Pons (tissue), 1 donor: ENCODE measurements at regions not wholly inside any gene's neighbourhood (a gene's known extent, or its start where the extent isn't known, plus 50 kb on each side); places are given as distances from the start of the nearest gene placed in this dataset.
"Not testable (repeated sequence)": the region's sequence is repeated elsewhere in the genome, so short reads cannot be mapped to it uniquely, and the experiment has no call there.

ENCODE experiments used
- DNase-seq: peaks from one replicate; pipeline ENCODE4 v3.0.0-alpha.2; 2016; ENCODE audit warnings: low spot score

DNA sequence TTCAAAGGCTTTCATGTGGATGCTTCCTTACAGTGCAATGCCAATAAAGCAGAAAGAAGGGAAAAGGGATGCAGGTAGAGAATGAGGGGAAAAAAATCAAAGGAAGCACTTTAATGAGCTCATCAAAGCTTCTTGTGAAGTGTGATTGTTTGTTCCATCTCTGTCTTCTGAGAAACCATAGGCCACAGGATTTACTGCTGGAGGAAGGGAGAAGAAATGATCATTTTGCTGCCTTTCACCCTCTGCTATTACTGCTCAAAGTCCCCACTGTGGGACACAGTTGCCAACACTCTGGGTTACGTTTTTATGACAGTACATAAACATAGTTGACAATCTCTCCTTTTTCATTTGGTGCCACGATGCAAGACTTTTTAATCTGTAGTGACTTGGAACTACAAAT is 558.0 kb upstream of the TECRL start:
- DNase-seq = no peak

DNA sequence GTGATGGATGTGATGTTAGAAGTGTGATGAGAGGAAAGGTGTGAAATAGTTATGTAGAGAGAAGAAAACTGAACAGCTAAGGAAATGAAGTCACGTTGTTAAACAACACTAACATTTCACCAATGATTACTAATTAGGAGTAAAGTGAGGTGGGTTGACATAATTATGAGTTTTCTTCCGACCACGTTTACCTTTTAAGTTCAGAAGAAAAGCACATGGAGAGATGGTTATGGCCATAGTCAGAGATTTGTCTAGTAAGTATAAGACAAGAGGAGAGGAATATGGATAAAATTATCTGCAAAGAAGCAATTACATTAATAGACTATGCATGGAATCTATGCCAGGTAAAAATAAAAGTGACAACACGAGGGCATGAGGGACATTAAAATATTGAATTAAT is 551.3 kb upstream of the TECRL start:
- DNase-seq = no peak

DNA sequence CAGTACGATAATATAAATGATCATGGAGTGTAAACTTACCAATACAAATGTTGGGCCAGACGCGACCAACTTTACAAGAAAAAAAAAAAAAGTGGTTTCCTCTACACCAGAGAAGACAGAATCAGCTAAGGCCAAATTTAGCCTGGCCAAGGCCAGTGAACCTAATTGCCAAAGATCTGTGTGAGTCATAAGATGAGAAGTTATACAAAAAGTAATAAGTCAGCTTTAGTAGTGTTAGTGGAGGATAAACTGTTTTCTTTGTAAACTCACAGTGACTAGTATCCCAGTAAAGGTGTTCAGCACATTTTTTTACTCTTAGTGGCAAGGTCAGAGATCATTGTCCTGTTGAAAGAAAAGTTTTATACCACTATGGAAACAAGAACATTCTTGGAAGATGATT is 531.4 kb upstream of the TECRL start:
- DNase-seq = no peak

DNA sequence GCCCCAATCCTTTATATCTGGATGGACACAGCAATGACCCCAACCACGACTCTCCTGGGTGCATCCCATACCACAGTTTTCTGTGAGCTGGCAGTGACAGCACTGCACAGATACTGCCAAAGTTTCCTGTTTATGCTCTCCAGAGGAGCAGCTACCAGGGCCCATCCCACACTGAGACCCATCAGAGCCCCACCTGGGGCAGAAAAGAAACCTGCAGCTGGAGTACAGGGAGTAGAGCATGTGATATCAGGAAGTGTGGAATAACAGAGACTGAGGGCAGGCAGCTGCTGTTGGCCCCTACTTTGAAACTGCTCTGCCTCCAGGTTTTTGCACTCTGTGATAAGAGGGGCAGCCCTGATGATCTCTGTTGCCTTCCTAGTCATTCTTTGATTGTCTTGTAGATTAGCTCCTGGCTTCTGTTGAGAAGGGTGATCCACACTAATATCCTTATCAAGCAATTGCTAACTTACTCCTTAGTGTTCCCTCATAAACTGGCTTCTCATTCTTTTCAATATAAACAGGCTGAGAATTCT is 526.3 kb upstream of the TECRL start:
- DNase-seq = no peak

DNA sequence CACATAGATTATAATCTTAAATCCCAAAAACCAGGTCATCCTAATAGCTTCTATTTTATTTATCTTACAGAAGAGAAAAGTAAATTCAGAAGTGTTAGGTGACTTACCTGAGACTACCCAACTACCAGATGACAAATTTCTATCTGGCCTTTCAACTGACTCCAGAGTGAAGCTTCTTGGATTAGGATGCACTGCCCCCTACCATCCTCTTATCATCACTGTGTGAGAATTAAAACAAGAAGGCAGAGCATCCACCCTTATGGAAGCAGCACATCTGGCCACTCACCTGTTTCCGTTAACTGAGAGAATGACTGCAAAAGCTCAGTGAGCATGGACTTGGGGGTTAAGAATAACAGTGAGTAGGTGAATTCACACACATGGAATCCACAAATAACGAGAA is 502.6 kb upstream of the TECRL start:
- no peak for DNase-seq

DNA sequence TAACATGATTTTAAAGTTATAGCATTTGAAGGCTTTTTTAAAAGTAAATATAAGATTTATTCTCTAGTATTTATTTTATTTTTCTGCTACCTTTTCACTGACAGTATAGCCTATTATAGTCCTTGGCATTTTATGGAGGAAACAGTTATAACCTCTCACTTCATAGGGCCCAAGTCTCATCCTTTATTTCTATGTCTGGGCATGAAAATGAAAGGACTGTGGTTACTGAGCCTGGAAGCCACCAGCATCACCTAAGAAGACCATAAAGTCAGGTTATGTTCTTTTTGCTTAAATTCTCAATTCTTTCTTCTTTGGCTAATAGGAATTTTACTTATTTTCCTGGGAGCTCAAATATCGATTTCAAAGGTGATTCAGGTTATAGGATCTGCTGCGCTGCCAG is 494.7 kb upstream of the TECRL start:
- no peak for DNase-seq

DNA sequence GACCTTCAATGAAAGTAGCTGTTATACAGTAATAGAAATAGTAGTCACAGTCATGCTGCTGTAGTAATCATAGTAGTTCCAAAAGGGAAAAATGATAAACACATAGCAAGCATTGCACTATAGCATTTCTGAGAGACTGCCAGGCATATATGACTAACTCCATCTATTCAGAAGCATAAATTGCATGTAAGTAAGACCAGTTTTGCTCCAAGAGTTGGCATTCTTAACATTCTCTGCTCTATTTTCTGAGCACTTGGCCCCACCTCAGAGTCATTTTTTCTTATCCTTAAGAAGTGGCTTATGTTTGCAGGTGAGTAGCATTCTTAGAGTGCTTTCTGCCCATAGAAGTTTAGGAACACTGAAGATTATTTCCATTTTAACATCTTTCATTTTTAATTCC is 490.3 kb upstream of the TECRL start:
- no peak for DNase-seq

DNA sequence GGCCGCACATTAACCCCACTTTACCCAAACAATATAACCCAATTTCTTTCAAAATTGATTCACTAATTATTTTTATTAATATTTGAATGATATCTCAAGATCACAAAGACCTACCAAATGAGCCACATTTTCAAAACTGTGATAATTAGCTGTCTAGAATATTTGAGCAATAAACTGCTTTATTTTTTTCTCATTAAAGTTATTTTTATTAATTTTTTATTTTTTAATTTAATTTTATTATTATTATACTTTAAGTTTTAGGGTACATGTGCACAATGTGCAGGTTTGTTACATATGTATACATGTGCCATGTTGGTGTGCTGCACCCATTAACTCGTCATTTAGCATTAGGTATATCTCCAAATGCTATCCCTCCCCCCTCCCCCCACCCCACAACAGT is 489.8 kb upstream of the TECRL start:
- DNase-seq = not testable (repeated sequence)

DNA sequence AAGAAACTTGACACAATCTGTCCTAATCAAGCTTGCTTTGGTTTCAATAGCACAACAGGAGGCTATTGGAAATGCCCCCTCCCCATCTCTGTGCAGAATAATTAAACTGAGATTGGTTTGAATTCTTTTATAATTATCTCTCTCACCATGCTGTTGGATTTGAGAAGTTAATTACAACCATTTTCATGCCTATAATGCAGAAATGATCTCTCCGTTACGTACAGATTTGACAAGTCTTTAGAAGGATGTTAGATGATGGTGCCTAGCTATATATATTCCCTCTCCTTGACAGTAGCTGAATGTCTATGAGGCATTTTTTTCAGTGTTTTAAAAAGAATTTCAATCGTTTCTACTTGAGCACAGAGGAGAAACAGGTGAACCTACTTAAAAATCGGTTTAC is 488.4 kb upstream of the TECRL start:
- DNase-seq = no peak

DNA sequence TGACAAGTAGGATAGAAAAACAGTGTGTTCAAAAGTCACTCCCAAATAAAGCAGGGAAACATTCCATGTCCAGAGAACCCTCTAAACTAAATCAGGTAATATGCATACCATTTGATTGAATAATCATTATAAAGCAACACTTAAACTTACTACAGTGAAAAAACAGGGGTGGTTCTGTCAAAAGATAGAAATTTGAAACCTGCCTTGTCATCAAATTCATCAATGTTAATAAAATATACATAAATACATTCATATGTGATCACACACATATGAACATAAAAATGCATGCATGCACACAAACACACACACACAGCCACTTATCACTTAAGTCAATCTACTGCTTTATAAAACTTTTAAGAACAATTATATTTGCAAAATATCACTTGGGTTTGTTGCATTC is 485.8 kb upstream of the TECRL start:
- no peak for DNase-seq

DNA sequence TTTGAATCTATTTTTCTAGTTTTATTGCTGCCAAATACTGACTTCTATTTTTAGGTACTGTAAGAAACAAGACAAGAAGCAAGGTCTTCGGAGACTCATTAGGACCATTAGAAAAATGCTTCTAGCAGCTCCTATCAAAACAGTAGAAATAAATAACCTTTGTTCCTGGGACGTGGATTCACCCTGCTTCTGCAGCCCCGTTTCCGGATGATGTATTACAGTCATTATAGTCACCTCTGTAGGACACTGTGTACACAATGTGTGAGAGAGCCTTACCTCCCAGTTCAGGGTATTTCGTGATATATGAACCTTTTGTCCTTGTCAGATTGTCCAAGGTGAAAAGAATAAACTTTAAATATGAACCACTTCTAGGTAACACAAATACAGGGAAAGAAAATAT is 484.0 kb upstream of the TECRL start:
- DNase-seq = no peak

DNA sequence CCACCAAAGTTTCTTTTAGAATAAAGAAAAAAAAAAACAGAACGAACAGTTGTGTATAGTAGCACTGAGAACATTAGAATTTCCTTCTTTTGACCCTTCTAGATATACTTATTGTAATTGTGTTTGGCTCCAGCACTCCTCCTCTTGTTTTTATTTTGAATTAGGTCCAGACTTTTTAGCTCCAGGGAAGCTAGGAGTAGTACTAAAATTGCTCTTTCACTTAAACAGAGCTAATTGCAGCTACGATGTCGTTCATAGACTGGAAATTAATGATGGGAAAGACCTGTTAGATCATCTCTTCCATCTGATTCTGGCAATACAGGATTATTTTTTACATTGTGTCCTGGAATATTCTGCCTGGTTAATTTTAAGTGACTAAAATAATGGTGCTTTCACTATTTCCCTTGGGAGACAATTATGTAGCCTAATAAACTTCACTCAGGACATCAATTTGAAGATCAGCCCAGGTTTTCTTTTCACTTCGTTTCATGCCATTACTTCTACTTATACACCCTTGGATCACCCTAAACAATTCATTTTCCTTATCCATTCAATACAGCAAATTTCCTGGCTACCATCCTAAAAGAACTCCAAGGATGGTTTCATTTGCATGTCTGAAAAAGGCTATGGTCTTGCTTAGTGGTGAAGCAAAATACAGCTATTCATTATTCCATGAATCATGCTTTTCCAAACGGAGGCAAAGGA is 480.8 kb upstream of the TECRL start:
- peak; percentile 3 for DNase-seq

DNA sequence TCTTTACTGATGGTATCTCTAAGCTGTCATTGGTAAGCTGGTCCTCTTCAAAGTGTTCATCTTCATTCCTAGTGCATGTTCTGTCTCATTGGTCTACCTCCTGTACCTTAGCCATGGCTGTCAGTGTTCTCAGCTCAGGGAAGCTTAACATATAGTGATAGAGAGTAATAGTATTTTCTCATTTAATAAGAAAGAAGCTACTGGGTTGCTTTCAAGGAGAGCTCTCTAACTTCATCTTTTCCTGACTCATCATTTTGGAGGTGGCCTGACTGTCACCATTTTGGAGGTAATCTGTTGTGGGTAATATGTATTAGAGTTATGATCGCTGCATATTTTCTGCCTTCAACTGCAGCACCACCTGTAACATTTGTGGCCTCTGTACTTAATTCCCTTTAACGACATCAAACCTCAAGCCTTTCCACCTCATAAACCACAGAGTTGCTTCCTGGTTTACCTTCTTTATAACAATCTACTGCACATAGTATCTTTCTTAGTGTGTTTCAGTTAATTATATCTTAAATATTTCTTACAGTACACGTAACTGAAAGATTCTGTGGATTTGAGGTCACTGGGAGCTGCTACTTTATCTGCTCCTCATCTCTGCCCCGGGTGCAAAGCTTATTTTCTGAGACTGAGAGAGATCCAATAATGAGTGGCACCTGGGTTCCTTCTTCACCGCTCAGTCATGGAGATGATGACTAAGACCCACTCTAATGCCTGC is 474.0 kb upstream of the TECRL start:
- DNase-seq = no peak

DNA sequence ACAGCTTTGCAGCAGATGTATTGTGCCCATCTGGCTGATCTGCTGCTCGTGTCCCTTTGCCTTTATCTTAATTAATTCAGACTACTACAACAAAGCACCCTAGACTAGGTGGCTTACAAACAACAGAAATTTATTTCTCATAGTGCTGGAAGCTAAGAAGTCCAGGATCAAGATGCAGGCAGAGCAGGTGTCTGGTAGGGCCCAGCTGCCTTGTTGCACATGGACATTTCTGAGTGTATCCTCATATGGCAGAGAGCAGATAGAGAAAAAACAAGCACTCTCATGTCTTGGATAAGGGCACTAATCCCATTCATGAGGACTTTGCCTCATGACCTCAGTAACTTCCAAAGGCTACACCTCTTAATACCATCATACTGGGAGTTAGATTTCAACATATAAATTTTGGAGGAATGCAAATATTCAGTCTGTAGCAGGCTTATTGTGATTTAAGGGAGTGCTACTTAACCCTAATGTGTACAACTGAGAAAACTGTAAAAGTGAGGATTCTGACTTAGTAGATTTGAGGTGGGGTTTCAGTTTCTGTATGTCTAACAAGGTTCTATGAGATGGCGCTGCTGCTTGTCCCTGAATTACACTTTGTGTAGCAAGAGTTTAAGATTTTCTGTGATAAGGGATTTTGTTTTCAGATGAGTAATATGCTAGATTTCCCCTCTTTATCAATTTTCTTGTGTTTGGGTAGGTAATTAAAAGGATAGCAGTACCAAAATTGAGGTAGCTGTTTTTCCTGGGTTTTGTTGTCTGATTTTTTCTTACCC is 473.2 kb upstream of the TECRL start:
- DNase-seq = no peak

DNA sequence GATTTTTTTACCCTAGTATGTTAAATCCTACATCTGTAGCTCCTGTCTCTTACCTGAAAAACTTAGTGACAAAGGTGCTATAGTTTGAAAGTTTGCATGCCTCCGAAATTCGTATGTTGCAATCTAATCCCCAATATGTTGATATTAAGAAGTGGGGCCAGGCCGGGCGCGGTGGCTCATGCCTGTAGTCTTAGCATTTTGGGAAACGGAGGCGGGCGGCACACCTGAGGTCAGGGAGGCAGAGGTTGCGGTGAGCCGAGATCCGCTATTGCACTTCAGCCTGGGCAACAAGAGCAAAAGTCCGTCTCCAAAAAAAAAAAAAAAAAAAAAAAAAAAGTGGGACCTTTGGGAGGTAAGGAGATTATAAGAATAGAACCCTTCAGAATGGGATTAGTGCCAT is 471.3 kb upstream of the TECRL start:
- DNase-seq = no peak

DNA sequence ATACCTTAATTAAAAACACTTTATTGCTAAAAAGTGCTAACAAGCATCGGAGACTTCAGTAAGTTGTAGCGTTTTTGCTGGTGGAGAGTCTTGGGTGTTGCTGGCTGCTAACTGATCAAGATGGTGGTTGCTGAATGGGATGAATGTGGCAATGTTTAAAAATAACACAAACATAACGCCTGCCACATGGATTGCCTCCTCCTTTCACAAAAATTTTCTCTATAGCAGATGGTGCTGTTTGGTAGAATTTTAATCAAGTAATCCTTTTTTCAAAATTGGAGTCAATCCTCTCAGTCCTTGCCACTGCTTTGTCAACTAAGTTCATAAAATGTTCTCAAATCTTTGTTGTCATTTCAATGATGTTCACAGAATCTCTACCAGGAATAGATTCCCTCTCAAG is 466.8 kb upstream of the TECRL start:
- DNase-seq = no peak

DNA sequence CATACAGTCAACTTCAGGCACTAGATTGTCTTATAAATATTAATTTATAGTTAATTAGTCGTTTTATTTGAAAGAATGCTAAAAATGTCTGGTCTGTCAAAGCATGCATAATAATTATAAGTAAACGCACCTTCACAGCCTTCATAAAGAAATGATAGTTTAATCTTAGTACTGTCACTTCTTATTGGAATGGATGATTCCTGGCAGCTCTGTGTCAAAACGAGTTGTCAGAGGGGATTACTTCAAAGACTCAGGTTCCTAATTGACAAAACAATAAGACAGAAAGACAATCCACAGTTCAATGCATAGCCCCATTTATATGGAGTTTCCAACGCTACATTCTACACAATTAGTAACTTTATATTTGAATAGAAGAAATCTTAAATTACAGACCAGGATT is 461.3 kb upstream of the TECRL start:
- no peak for DNase-seq

DNA sequence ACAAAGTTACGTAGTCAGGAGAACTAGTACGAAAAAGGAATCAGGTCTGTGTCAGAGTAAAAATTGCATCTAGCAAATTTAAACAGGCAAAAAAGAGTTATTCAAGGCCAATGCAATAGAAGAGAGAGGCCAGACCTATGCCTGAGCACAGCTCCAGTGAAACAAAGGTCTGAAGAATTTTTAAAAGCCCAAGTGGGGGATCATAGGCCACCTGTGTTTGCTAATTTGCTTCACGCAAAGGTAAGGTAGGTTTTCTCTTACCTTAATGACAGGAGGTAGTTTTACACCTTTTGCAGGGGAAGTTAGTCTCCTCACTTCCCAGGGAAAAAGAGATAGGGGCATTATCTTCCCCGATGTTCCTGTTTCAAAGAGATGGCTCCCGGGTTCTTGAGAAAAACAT is 448.6 kb upstream of the TECRL start:
- DNase-seq = no peak

DNA sequence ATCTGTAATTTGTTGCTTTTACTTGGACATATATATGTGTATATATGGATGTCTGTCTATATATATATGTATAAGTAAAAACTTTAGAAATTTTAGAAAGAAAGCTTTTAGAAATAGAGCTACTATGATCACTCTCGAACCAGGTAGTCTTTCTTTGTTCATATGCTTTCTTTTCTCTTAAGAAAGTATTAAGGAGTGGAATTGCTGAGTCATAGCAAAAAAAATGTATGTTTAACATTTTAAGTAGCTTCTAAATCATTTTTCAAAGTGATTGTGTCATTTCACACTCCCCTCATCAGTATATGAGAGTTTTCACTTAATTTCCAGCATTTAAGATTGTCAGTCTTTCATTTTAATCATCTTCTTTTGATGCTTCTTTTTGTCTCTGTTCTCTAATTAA is 447.9 kb upstream of the TECRL start:
- DNase-seq = no peak

DNA sequence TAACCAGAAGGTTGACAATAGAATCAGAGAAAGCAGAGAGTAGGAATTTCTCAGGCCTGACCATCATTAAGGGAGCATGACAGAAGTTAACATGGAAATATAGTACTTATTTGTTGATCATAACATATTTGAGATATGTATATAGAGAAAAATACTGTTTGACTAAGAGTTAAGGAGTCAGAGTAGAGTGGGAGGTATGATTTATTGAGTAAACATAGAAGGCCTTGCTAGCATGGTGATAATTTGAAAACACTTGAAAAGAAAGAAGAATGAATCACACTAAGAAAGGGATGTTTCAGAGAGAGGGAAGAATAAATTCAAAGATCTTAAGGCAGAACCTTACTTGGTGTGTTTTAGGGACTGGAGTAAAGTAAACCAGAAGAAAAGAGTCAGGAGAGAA is 437.2 kb upstream of the TECRL start:
- no peak for DNase-seq

DNA sequence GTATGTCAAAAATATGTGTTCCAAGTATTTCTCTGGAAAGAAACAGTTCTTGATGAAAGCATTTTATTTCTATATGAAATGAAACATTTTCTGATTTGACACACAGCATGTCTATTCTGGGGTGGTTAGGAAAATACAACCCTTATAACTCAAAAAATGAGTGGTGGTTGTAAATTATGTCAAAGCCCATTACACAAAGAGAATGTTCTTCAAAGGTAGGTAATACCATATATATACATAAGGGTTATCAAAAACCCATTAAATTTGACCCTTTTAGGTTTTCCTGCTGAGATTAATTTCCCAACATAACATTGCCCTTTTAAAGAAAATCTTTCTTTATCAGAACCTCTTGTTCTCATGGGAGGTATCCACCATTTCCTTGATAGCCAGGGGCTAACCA is 420.5 kb upstream of the TECRL start:
- DNase-seq = no peak

DNA sequence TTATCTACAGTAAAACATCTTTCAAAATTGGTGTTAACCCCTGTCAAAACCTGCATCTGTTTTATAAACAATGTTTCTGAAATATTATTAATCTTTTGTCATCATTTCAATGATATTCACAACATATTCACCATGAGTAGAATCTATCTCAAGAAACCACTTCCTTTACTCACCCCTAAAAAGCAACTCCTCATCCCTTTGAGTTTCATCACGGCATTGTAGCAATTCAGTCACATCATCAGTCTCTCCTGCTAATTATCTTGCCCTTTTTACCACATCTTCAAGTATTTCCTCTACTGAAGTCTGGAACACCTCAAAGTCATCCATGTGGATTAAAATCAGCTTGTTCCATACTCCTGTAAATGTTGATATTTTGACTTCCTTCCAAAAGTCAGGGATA is 415.3 kb upstream of the TECRL start:
- DNase-seq = no peak

DNA sequence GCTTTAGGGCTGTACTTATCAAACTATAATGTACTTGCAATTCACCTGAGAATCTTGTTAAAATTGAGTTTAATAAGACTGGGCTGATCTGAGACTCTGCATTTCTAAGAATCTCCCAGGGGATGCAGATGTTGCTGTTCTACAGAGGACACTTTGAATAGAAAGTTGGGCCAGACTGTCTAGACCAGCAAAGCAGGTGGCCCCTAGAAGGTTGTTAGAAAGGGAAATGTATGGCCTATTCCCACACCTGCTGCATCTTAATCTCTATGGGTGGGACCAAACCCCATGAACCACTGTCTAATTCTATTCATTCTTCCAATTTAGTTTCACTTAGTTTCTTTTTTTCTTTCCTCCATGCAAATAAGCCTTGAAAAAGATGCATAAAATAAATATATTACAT is 413.2 kb upstream of the TECRL start:
- DNase-seq = no peak
